IPS-15b (cell line): ENCODE measurements at regions not wholly inside any gene's neighbourhood (a gene's known extent, or its start where the extent isn't known, plus 50 kb on each side); places are given as distances from the start of the nearest gene placed in this dataset.

ENCODE experiments used
- H3K27me3 ChIP-seq: one replicate; pipeline ENCODE4 v1.6.1; 2013; ENCODE audit warnings: low read length; ENCODE audit not compliant: control insufficient read depth, insufficient read depth
- H3K36me3 ChIP-seq: one replicate; pipeline ENCODE4 v1.6.1; 2013; ENCODE audit warnings: low read length; ENCODE audit not compliant: control insufficient read depth, insufficient read depth
- H3K4me1 ChIP-seq: one replicate; pipeline ENCODE4 v1.6.1; 2013; ENCODE audit warnings: mild to moderate bottlenecking, low read length; ENCODE audit not compliant: control insufficient read depth, insufficient read depth
- H3K4me3 ChIP-seq: one replicate; pipeline ENCODE4 v1.5.1; 2013; ENCODE audit warnings: low read depth, low read length
- H3K9ac ChIP-seq: one replicate; pipeline ENCODE4 v1.6.1; 2013; ENCODE audit warnings: low read depth, mild to moderate bottlenecking, low read length
- H3K9me3 ChIP-seq: one replicate; pipeline ENCODE4 v1.6.1; 2013; ENCODE audit warnings: mild to moderate bottlenecking, low read length; ENCODE audit not compliant: control insufficient read depth, insufficient read depth

DNA sequence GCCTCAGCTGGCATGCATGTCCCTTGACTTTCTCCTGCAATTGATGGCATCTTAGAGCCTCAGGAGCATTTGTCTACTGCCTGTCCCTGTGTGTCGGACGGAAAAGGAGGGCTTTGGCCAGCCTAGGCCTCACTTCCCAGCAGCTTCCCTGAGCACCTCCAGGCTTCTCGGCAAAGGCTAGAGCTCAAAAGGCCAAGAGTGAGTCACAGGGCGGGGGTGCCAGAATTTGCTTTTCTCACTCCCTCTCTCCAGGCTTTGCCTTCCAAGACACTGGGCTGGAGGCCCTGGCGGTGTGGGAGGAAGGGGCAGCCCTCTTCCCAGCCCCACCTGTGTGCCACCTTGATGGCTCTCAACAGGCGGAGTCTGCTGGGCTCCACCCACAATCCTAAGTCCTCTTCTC, 107.3 kb upstream of the MAF start:
- no peak overlapping the region for H3K4me3 ChIP-seq
- no peaks in the 10 kb centered on the region for H3K9me3 ChIP-seq
- H3K4me1 ChIP-seq: no peaks in the 10 kb centered on the region
- H3K36me3 ChIP-seq: no peaks in the 10 kb centered on the region
- H3K27me3 ChIP-seq: no peaks in the 10 kb centered on the region
- H3K9ac ChIP-seq: no peak overlapping the region

DNA sequence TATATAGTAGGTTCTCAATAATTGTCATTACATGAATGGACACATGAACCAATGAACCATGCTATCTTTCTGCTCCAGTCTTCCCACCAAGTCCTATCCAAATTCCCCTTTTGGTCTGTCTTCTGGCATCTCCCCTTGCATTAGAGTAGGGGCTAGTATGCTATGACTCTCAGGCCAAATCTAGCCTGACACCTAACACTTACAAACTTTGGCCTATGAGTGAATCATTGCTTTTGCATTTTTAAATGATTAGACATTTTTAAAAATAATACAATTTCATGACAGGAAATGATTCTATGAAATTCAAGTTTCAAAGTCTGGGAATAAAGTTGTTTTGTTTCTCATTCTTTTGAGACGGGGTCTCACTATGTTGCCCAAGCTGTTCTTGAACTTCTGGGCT, 102.5 kb upstream of the MAF start:
- Histone ChIP-seq H3K9ac (no peak overlapping the region), H3K36me3 (no peaks in the 10 kb centered on the region), H3K9me3 (no peaks in the 10 kb centered on the region), H3K4me1 (no peaks in the 10 kb centered on the region), H3K27me3 (no peaks in the 10 kb centered on the region), H3K4me3 (no peak overlapping the region)

- Histone ChIP-seq H3K4me1 (no peaks in the 10 kb centered on the region), H3K36me3 (no peaks in the 10 kb centered on the region), H3K27me3 (no peaks in the 10 kb centered on the region), H3K9me3 (no peaks in the 10 kb centered on the region), H3K4me3 (no peak overlapping the region), H3K9ac (no peak overlapping the region)
These were observed 97.8 kb upstream of the MAF start for GRCh38 chr16:79698341-79698753.

GRCh38 chr16:79697562-79698112, 97.1 kb upstream of the MAF start:
- Histone ChIP-seq H3K4me3 (no peak overlapping the region), H3K9me3 (no peaks in the 10 kb centered on the region), H3K36me3 (no peaks in the 10 kb centered on the region), H3K4me1 (no peaks in the 10 kb centered on the region), H3K9ac (no peak overlapping the region), H3K27me3 (no peaks in the 10 kb centered on the region)

DNA sequence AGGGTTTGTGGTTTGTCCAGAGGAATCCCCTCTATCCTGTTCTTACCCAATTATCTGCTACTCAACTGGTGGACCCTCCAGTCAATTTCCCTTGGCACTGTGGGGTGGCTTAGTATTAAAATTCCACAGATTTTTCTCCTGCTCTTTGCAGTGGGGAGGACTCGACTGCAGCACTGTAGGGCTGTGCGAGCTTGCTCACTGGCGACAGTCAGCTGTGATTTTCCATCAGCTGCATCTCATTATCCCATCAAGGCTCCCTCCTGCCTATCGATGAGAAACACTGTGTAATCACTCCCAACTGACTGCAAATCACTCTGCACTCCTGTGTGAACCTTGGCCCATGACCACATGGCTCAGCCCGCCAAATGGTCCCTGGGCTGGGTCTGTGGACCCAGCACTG, 90.5 kb upstream of the MAF start:
- H3K36me3 ChIP-seq: no peaks in the 10 kb centered on the region
- H3K4me1 ChIP-seq: no peaks in the 10 kb centered on the region
- H3K9ac ChIP-seq: no peak overlapping the region
- H3K4me3 ChIP-seq: no peak overlapping the region
- H3K9me3 ChIP-seq: no peaks in the 10 kb centered on the region
- H3K27me3 ChIP-seq: no peaks in the 10 kb centered on the region

GRCh38 chr16:79690159-79690558, 89.6 kb upstream of the MAF start:
- Histone ChIP-seq H3K4me1 (no peaks in the 10 kb centered on the region), H3K36me3 (no peaks in the 10 kb centered on the region), H3K9ac (no peak overlapping the region), H3K4me3 (no peak overlapping the region), H3K27me3 (no peaks in the 10 kb centered on the region), H3K9me3 (no peaks in the 10 kb centered on the region)

- no peaks in the 10 kb centered on the region for H3K9me3 ChIP-seq
- H3K4me3 ChIP-seq: no peak overlapping the region
- H3K4me1 ChIP-seq: no peaks in the 10 kb centered on the region
- no peaks in the 10 kb centered on the region for H3K27me3 ChIP-seq
- no peak overlapping the region for H3K9ac ChIP-seq
- H3K36me3 ChIP-seq: no peaks in the 10 kb centered on the region
These were observed 87.0 kb upstream of the MAF start for GRCh38 chr16:79687249-79688130.

- H3K9ac ChIP-seq: no peak overlapping the region
- no peaks in the 10 kb centered on the region for H3K36me3 ChIP-seq
- H3K27me3 ChIP-seq: no peaks in the 10 kb centered on the region
- H3K4me1 ChIP-seq: no peaks in the 10 kb centered on the region
- H3K9me3 ChIP-seq: no peaks in the 10 kb centered on the region
- no peak overlapping the region for H3K4me3 ChIP-seq
These were observed 85.3 kb upstream of the MAF start for GRCh38 chr16:79685871-79686270.

DNA sequence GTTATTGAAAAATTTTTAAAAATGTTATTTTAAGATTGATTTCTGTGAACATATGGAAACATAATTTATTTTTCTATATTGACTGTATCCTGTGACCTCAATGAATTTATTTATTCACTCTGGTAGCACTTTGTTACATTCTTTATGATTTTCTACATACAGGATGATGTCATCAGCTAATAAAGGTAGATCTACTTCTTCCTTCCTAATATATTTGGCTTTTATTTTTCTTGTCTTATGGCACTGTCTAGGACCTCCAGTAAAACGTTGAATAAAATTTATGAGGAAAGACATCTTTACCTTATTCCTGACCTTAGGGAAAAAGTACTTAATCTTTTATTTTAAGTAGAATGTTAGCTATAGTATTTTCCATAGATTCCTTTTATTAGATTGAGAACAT, 78.8 kb upstream of the MAF start:
- no peaks in the 10 kb centered on the region for H3K27me3 ChIP-seq
- H3K4me1 ChIP-seq: no peaks in the 10 kb centered on the region
- H3K4me3 ChIP-seq: no peak overlapping the region
- H3K9ac ChIP-seq: no peak overlapping the region
- H3K9me3 ChIP-seq: no peaks in the 10 kb centered on the region
- no peaks in the 10 kb centered on the region for H3K36me3 ChIP-seq

DNA sequence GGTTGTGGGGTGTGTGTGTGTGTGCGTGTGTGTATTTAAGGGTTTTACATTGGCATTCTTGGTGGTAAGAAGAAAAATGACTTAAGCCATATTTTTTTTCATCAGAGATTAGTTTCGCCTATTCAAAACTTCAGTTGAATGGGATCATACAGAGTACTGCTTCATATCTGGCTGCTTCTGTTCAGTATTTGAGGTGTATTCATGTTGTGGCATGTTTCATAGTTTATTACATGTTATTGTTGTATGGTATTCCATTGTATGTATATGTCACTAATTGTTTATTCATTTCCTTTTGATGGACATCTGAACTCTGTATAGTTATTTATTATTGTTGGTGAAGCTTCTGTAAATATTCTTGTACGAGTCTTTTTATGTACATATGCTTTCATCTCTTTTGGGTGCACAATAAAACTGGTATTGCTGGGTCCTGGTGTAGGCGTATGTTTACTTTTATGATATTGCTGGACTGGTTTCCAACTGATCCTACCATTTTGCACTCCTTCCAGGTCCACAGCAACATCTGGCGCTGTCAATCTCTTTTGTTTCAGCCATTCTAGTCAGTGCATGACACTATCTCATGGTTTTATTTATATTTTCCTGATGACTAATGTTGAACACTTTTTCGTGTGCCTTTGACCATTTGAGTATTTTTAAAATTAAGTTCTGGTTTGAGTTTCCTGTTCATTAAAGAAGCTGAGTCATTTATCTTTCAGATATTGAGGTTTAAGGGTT, 77.4 kb upstream of the MAF start:
- H3K27me3 ChIP-seq: no peaks in the 10 kb centered on the region
- H3K9me3 ChIP-seq: no peaks in the 10 kb centered on the region
- no peak overlapping the region for H3K4me3 ChIP-seq
- H3K9ac ChIP-seq: no peak overlapping the region
- H3K4me1 ChIP-seq: no peaks in the 10 kb centered on the region
- H3K36me3 ChIP-seq: no peaks in the 10 kb centered on the region

- Histone ChIP-seq H3K36me3 (no peaks in the 10 kb centered on the region), H3K4me3 (no peak overlapping the region), H3K9me3 (no peaks in the 10 kb centered on the region), H3K9ac (no peak overlapping the region), H3K27me3 (no peaks in the 10 kb centered on the region), H3K4me1 (no peaks in the 10 kb centered on the region)
These were observed 73.1 kb upstream of the MAF start for GRCh38 chr16:79673635-79674034.

DNA sequence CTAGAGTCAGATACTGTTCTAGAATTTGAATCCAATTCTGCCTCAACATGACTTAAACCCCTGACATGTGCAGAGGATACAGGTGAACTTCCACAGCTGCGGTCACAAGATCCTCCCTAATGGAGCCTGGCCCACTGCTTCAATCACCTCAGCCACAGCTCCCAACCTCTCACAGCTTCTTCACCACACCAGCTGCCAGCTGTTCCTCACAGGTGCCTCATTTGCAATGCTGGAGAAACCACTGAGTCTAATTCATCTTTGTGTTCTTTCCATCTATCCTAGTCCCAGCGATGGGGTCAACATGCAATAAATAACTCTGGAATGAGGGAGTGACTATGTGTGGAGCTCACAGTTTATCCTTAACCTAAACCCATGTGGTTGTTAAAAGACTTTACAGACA, 72.0 kb upstream of the MAF start:
- H3K36me3 ChIP-seq: no peaks in the 10 kb centered on the region
- no peaks in the 10 kb centered on the region for H3K4me1 ChIP-seq
- no peaks in the 10 kb centered on the region for H3K9me3 ChIP-seq
- H3K27me3 ChIP-seq: no peaks in the 10 kb centered on the region
- H3K9ac ChIP-seq: no peak overlapping the region
- H3K4me3 ChIP-seq: no peak overlapping the region
